NCI-H187 (cell line): ENCODE measurements at regions not wholly inside any gene's neighbourhood (a gene's known extent, or its start where the extent isn't known, plus 50 kb on each side); places are given as distances from the start of the nearest gene placed in this dataset.

Experiments used
- DNase-seq, 2 experiments: peaks; one replicate each; lab custom pipeline; 2025; lab: John Stamatoyannopoulos, UW

DNA sequence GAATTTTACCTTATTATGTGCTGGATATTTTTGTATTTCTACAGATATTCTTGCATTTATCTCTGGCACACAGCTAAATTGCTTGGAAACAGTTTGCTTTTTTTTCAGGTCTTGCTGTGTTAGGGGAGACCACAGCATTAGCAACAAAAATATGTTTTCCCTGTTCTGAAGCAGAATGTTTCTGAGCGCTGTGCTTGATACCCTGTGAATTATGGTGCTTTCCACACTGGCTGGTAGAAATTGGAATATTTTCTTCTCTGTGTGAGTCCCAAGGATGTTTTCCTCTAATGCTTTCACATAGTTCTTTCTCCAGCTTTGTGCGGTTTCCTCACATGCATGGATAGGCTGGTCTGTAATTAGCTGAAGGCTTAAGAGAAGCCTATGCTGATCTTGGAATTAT, 651.6 kb upstream of the IGFBP3 start:
- DNase-seq, result no peak

DNA sequence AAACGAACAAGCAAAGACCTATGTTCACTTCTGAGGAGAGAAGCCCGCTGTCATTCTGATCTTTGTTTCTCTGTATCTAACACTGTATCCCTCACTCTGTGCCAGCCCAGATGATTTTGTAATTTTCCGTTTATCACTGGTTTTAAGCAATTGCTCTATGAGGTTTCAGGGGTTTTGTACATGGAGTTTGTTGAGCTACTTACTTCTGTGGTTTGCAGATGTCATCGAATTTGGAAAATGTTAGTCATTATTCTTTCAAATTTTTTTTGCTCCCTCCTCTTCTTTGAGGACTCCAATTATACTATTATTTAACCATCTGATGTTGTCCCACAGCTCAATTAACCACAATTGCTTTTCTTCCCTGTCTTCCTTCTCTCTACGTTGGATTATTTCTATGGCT, 650.9 kb upstream of the IGFBP3 start:
- DNase-seq, result no peak

- no peak for DNase-seq
These were observed 648.0 kb upstream of the IGFBP3 start for GRCh38 chr7:46569133-46569465.

GRCh38 chr7:46568420-46569132, 647.5 kb upstream of the IGFBP3 start:
- no peak for DNase-seq

DNA sequence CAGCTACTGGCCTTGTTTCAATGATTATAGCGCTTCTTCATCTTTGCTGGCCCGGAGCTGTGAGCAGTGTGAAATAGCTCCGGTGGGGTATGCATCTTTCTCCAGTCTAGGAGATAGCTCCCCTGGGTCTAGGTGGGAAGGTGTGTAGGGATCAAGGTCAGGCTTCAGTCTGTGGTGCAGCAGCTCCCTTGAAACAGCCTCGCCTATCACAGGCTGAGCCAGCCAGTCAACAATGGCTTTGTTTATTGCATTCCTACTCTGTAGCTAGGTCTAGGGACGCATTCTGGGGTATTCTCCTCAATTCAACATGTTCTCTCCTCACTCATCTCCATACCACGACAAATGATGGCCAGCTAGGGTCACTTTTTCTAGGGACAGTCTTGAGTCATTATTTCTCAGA, 646.8 kb upstream of the IGFBP3 start:
- no peak for DNase-seq

GRCh38 chr7:46566097-46566774, 645.2 kb upstream of the IGFBP3 start:
- DNase-seq, result no peak

DNA sequence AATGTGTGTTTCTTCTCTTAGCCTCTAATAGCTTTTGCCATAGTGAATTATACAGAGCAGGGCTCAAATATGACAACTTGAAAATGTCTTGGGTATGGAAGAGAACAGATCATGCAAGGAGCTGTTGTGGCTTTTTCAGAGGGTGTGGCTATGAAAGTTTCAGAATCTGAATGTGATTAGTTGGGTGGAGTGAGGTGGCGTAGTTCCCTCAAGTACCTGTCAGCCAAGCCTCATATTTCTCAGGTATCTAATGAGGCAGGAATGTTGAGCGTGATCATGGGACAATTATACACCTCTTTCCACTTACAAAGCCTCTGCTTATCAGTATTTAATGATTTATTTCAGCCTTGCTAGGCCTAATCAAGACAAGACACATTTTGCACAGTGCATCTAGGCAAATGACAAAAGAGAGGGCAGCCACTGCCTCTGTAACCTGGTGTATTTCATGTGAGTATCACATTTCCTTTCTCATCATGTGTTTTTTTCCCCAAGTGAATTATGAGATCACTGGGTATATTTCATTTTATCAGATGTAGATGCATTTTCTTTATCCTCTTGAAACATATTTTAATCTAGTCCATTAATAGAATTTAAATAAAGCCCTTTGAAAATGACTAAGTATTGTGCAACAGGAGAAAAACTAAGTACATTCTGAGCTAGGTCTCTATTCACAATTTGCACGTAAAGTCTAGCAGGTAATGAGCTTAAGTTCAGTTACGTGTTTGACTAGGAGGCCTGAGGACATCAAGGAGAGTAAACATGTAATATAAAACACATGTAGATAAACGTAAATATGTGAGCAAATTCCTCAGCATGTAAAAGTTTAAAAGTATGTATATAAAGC, 644.4 kb upstream of the IGFBP3 start:
- no peak for DNase-seq

GRCh38 chr7:46559194-46559832, 638.2 kb upstream of the IGFBP3 start:
- DNase-seq, result no peak

GRCh38 chr7:46558482-46559193, 637.6 kb upstream of the IGFBP3 start:
- no peak for DNase-seq

DNA sequence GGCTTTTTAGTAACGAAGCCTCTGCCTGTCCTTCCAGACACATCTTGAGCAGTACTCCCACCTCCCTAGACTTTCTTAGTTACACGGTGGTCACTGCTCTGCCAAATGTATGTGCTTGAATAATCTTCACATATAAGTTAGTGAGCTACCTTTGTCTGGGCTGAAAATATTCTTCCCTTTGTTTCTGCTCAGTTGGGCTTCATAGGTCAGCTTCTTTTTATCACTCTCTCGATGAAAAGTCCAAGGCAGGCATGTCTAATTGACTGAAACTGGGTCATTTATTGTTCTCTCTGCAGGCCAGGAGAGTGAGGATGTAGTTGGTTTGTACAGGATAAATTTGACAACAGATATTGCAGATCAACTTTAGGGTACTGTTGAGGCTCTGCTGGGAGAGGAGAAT, 636.7 kb upstream of the IGFBP3 start:
- no peak for DNase-seq

- no peak for DNase-seq
These were observed 636.2 kb upstream of the IGFBP3 start for GRCh38 chr7:46557295-46557711.

- DNase-seq, result no peak
These were observed 633.8 kb upstream of the IGFBP3 start for GRCh38 chr7:46554688-46555422.

DNA sequence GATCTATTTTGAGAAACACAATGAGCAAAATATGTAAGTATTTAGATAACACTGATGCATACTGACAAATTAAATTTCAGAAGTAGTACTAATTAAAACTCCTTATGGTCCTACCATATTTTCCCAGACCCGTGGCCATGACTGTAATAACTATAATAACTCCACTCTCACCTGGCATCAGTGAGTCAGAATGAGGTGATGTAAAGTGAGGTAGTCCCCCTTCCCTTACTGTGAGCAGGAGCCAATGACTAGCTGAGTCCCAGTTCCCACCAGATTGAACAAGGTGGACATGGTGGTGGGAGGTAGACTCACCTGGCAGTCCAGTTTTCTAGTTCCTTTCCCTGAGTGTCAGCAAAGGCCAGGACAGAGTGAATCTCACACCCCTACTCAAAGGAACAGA, 630.5 kb upstream of the IGFBP3 start:
- no peak for DNase-seq

GRCh38 chr7:46550864-46551263, 629.8 kb upstream of the IGFBP3 start:
- DNase-seq, result no peak

DNA sequence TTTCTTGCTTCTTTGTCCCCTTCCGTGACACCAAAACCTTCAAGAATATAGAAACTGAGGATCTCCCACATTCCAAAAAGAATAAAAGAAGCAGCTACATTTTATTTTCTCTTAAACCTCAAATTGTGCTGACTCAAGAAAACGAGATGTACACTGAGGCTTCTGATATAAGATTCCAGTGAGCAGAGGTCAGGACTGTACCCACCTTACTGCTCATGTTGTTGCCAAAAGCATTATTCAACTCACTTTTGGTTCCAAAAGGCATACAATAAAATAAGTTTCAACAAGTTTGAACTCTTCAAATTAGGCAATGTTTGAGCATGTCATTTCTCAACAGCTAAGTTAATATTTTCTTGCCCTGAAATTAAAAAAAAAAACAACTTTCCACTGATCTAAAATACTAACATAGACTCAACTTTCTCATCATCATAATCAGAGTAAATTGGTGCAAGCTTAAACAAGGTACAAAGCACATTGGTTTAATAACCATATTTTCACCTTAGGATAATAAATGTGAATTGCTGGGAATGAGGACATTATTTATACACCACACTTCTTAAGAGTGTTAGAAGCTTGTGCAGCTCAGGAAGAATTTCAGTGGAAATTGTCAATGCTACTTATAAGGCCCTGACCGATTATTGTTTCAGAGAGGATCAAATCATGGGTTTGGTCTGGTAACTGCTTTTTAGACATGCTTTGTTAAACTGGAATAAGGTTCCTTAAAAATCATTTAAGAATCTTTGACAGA, 629.0 kb upstream of the IGFBP3 start:
- no peak for DNase-seq

GRCh38 chr7:46549347-46549746, 628.3 kb upstream of the IGFBP3 start:
- DNase-seq, result no peak

DNA sequence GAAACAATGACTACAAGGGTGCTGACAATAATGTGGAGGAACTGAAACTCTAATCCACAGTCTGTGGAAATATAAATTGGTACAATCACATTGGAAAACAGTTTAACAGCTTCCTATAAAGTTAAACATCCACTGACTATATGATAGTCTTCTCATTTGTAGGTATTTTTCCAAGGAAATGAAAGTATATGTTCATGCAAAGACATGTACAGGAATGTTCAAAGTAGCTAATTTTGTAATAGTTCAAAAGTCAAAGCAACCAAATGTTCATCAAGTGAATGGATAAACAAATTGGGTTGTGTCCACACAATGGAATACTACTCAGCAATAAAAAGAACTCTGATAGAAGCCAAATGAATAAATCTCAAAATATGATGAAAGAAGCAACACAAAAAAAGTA, 626.0 kb upstream of the IGFBP3 start:
- no peak for DNase-seq

DNA sequence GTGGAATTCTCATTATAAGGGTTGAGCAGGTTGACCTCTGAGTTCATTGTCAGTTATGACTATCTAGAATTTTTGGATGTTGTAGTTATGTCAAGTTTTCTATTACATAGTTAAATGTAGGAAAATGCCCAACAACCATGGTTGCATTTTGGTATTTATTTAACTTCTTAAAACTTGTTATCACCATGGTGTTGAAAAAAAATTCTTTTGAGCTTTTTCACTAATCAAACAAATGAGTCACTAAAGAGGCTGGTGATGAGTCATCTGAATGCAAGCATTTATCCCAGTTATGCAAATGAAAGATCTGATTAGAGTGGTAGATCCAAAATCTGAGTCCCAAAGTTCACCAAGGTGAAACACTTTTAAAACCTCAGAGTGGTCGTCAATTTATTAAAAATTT, 624.7 kb upstream of the IGFBP3 start:
- DNase-seq, result no peak

DNA sequence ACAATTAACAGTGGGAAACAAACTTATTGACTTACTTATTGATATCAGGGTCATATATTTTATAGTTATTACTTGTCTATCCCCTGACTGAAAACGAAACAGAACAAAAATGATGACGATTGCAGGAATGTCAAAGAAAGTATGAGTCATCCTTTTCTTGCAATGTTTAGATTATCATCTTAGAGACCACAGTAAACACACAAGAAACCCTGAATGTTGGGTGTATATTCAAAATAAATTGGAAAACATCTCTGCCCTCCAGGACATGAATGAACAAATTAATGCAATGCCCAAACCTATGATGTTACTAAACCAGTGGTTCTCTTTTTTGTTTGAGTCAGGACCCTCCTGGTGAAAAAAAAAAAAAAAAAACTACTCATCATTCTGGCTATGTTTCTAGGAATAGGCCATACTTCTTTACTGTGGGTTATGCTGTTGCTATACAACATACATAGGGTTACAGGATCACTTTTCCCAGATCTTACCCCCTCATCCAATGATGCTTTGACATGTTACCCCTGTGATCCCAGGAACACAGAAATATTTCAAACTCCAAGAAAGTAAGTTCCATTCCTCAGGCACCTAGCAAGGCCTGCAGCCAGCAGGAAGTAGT, 623.4 kb upstream of the IGFBP3 start:
- DNase-seq, result no peak

DNA sequence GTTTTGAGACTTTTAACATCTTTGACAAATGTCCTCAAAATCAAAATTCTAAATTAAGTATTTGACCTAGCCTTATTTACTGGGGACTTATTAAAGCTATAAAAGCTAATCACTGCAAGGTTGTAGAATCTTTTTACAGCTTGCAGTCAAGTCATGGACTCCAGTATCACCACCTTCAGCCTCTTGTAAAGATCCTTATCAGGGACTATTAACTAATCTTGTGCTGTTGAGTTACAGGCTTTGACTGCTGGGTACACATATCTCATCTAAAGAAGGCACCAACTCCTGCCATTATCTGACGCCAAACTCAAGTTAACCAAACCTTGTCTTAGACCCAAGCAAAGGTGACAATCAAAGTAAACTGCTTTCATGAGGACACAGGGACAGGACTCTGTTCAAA, 621.0 kb upstream of the IGFBP3 start:
- DNase-seq, result no peak
